ENCODE measurements at regions not wholly inside any gene's neighbourhood (a gene's known extent, or its start where the extent isn't known, plus 50 kb on each side); places are given as distances from the start of the nearest gene placed in this dataset.

- TF ChIP-seq CTCF (IDR thresholded peaks at IDR 0.05; ENCODE audit: low read depth, low read length, poor library complexity, severe bottlenecking) (no peak), EZH2phosphoT487 (IDR thresholded peaks at IDR 0.05; ENCODE audit: borderline replicate concordance, low read length) (no peak)
Measured at GRCh38 chr2:128581849-128582244, 263.2 kb upstream of the HS6ST1 start.

Measured in DOHH2 (cell line).